ENCODE measurements at regions not wholly inside any gene's neighbourhood (a gene's known extent, or its start where the extent isn't known, plus 50 kb on each side); places are given as distances from the start of the nearest gene placed in this dataset.

GRCh38 chr7:156327474-156327873, 313.1 kb upstream of the RNF32 start:
- Histone ChIP-seq H3K9ac (ENCODE audit: low read depth, low read length) (no peak overlapping the region), H2BK120ac (ENCODE audit: low read depth, low read length) (no peak overlapping the region), H3K36me3 (ENCODE audit: control insufficient read depth, insufficient read depth, low read length) (no peaks in the 10 kb centered on the region), H3K23ac (ENCODE audit: low read depth, low read length) (no peak overlapping the region), H3K4me3 (ENCODE audit: insufficient read depth, low read depth, low read length) (no peak overlapping the region), H2BK5ac (ENCODE audit: low read depth, low read length, poor library complexity, severe bottlenecking) (no peak overlapping the region), H2AFZ (replicated peaks; ENCODE audit: low read length, poor library complexity) (no peak overlapping the region), H4K5ac (ENCODE audit: low read depth, low read length) (no peak overlapping the region), H3K27ac (ENCODE audit: insufficient read depth, low read length) (no peak overlapping the region), H2BK15ac (ENCODE audit: low read depth, low read length) (no peak overlapping the region), H3K4me2 (ENCODE audit: low read depth, low read length) (no peak overlapping the region), H3K56ac (ENCODE audit: extremely low read depth, insufficient read depth, low read length) (no peak overlapping the region), H2BK20ac (ENCODE audit: low read depth, low read length) (no peak overlapping the region), H4K8ac (ENCODE audit: low read depth in 2 of 2, low read length in 2 of 2) (no peak overlapping the region), H3K18ac (ENCODE audit: low read depth, low read length) (no peak overlapping the region), H4K20me1 (ENCODE audit: insufficient read depth, low read length) (no peaks in the 10 kb centered on the region), H2AK5ac (ENCODE audit: low read depth, low read length) (no peak overlapping the region), H4K91ac (ENCODE audit: insufficient read depth, low read depth, low read length) (no peak overlapping the region), H3K27me3 (ENCODE audit: control insufficient read depth, insufficient read depth, low read length) (no peaks in the 10 kb centered on the region), H3K4ac (ENCODE audit: low read depth, low read length) (no peak overlapping the region), H3K9me3 (ENCODE audit: control insufficient read depth, insufficient read depth, low read length) (peaks cover 27% of the 10 kb centered on the region), H2AK9ac (replicated peaks; ENCODE audit: low read depth, low read length, poor library complexity) (no peak overlapping the region), H3K14ac (replicated peaks; ENCODE audit: low read depth, low read length) (no peak overlapping the region), H3K4me1 (ENCODE audit: control insufficient read depth, insufficient read depth, low read length) (no peaks in the 10 kb centered on the region), H3K9me1 (ENCODE audit: insufficient read depth, low read length) (no peaks in the 10 kb centered on the region), H3K79me1 (ENCODE audit: low read depth in 1 of 2, low read length in 2 of 2) (no peaks in the 10 kb centered on the region)
- ATAC-seq (ENCODE audit: low read depth) (no peak), DNase-seq (no peak)
- TF ChIP-seq RFX5 (IDR thresholded peaks at IDR 0.05; ENCODE audit: low read depth, low read length) (no peak), POLR2A (IDR thresholded peaks at IDR 0.05; ENCODE audit: low read depth, low read length) (no peak), RCOR1 (IDR thresholded peaks at IDR 0.05; ENCODE audit: insufficient replicate concordance, low read length) (no peak), MXI1 (IDR thresholded peaks at IDR 0.05; ENCODE audit: borderline replicate concordance, low read depth, low read length) (no peak), CHD1 (IDR thresholded peaks at IDR 0.05; ENCODE audit: low read depth, low read length) (no peak), BHLHE40 (IDR thresholded peaks at IDR 0.05; ENCODE audit: low read depth, low read length) (no peak), RAD21 (IDR thresholded peaks at IDR 0.05; ENCODE audit: low read length) (no peak), MAFK (IDR thresholded peaks at IDR 0.05; ENCODE audit: low read depth, low read length) (no peak), CEBPB (IDR thresholded peaks at IDR 0.05; ENCODE audit: low read depth, low read length) (no peak), FOS (IDR thresholded peaks at IDR 0.05; ENCODE audit: low read depth, low read length) (no peak), NFE2L2 (IDR thresholded peaks at IDR 0.05; ENCODE audit: low read depth, low read length) (no peak), ELK1 (IDR thresholded peaks at IDR 0.05; ENCODE audit: borderline replicate concordance, low read depth, low read length) (no peak), MAZ (IDR thresholded peaks at IDR 0.05; ENCODE audit: borderline replicate concordance, low read depth, low read length) (no peak)
- no TSS peak for BruUV-seq (replicated peaks)
- in situ Hi-C loops (cut with MboI; ENCODE audit: low sequenced_read_pairs) (no loop called here), dilution Hi-C loops (cut with HindIII; ENCODE audit: low sequenced_read_pairs, unreplicated experiment) (no loop called here), intact Hi-C loops (cut with micrococcal nuclease) (no loop called here)
- 80% methylated on average over 1 of the region's 2 CpGs; no CpG with 5 or more reads in 1 of the 2 experiments for WGBS, 2 experiments (ENCODE audit: extremely low coverage in 2 of 2, insufficient read length in 1 of 2)
- ChIA-PET POLR2A (ENCODE audit: unreplicated experiment) (no interaction called here), CTCF (no interaction called here)
